HK-2 (cell line): ENCODE measurements at regions not wholly inside any gene's neighbourhood (a gene's known extent, or its start where the extent isn't known, plus 50 kb on each side); places are given as distances from the start of the nearest gene placed in this dataset.

Experiments
- DNase-seq: peaks from one replicate; pipeline ENCODE4 v3.0.0-alpha.2; 2018; ENCODE audit not compliant: unreplicated experiment

- no peak for DNase-seq
Observed at GRCh38 chr2:55102056-55102812, 52.0 kb upstream of the RTN4 start.

GRCh38 chr2:55101466-55101865 lies 51.2 kb upstream of the RTN4 start:
- DNase-seq = no peak

GRCh38 chr2:55099878-55100820 lies 49.9 kb upstream of the RTN4 start:
- no peak for DNase-seq
